ENCODE measurements at regions not wholly inside any gene's neighbourhood (a gene's known extent, or its start where the extent isn't known, plus 50 kb on each side); places are given as distances from the start of the nearest gene placed in this dataset.

- DNase-seq (ENCODE audit: low spot score), result no peak
These were observed 425.8 kb upstream of the CELF2 start for GRCh38 chr10:10591715-10592341.

GRCh38 chr10:10596256-10596655 is 421.4 kb upstream of the CELF2 start:
- DNase-seq (ENCODE audit: low spot score), result no peak

- DNase-seq (ENCODE audit: low spot score), result no peak
These were observed 419.4 kb upstream of the CELF2 start for GRCh38 chr10:10598297-10598696.

- peak; percentile 5 for DNase-seq (ENCODE audit: low spot score)
These were observed 417.7 kb upstream of the CELF2 start for GRCh38 chr10:10600004-10600403.

- DNase-seq (ENCODE audit: low spot score), result no peak
These were observed 412.1 kb upstream of the CELF2 start for GRCh38 chr10:10605551-10606081.

- no peak for DNase-seq (ENCODE audit: low spot score)
These were observed 408.2 kb upstream of the CELF2 start for GRCh38 chr10:10609379-10609955.

GRCh38 chr10:10610171-10610570 is 407.5 kb upstream of the CELF2 start:
- no peak for DNase-seq (ENCODE audit: low spot score)

- no peak for DNase-seq (ENCODE audit: low spot score)
These were observed 405.5 kb upstream of the CELF2 start for GRCh38 chr10:10612151-10612550.

- DNase-seq (ENCODE audit: low spot score), result no peak
These were observed 403.9 kb upstream of the CELF2 start for GRCh38 chr10:10613656-10614244.

- DNase-seq (ENCODE audit: low spot score), result no peak
These were observed 400.0 kb upstream of the CELF2 start for GRCh38 chr10:10617686-10618085.

GRCh38 chr10:10618139-10618538 is 399.5 kb upstream of the CELF2 start:
- no peak for DNase-seq (ENCODE audit: low spot score)

GRCh38 chr10:10623958-10624566 is 393.6 kb upstream of the CELF2 start:
- no peak for DNase-seq (ENCODE audit: low spot score)

GRCh38 chr10:10624567-10624962 is 393.1 kb upstream of the CELF2 start:
- DNase-seq (ENCODE audit: low spot score), result no peak

- DNase-seq (ENCODE audit: low spot score), result no peak
These were observed 392.2 kb upstream of the CELF2 start for GRCh38 chr10:10625491-10625890.

- no peak for DNase-seq (ENCODE audit: low spot score)
These were observed 390.9 kb upstream of the CELF2 start for GRCh38 chr10:10626734-10627133.

GRCh38 chr10:10627414-10627813 is 390.3 kb upstream of the CELF2 start:
- DNase-seq (ENCODE audit: low spot score), result no peak

GRCh38 chr10:10629512-10629911 is 388.2 kb upstream of the CELF2 start:
- DNase-seq (ENCODE audit: low spot score), result peak; percentile 60

GRCh38 chr10:10630281-10630680 is 387.4 kb upstream of the CELF2 start:
- no peak for DNase-seq (ENCODE audit: low spot score)

GRCh38 chr10:10630782-10631181 is 386.9 kb upstream of the CELF2 start:
- DNase-seq (ENCODE audit: low spot score), result no peak

GRCh38 chr10:10642189-10642588 is 375.5 kb upstream of the CELF2 start:
- DNase-seq (ENCODE audit: low spot score), result no peak

GRCh38 chr10:10642751-10643150 is 374.9 kb upstream of the CELF2 start:
- no peak for DNase-seq (ENCODE audit: low spot score)

- DNase-seq (ENCODE audit: low spot score), result no peak
These were observed 373.5 kb upstream of the CELF2 start for GRCh38 chr10:10644008-10644646.

All from COLO829 (cell line).